HG03457 (cell line): ENCODE measurements at regions not wholly inside any gene's neighbourhood (a gene's known extent, or its start where the extent isn't known, plus 50 kb on each side); places are given as distances from the start of the nearest gene placed in this dataset.

Experiments
- ATAC-seq: cut with Tn5 transposase; IDR thresholded peaks from one replicate; pipeline ENCODE4 v1.9.1; 2021; ENCODE audit warnings: moderate number of reproducible peaks; ENCODE audit not compliant: unreplicated experiment

GRCh38 chr4:71269233-71269632 is 69.6 kb upstream of the SLC4A4 start:
- no peak for ATAC-seq

DNA sequence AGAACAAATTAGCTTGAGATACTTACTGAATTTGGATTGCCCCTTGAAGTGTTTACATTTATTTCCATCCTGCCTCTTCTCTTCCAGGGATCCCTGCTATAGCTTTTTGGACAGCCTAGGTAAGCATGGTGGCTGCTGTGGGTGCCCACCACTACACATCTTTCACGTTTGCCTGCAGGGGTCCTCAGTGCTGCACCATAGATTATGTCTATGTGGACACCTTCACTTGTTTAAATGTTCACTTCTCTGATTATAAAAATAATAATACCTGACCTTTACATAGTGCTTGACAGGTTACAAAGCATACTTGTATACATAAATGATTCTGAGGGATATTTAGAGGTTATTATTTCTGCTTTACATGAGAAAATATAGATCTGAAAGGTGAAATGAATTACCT is 67.9 kb upstream of the SLC4A4 start:
- no peak for ATAC-seq

DNA sequence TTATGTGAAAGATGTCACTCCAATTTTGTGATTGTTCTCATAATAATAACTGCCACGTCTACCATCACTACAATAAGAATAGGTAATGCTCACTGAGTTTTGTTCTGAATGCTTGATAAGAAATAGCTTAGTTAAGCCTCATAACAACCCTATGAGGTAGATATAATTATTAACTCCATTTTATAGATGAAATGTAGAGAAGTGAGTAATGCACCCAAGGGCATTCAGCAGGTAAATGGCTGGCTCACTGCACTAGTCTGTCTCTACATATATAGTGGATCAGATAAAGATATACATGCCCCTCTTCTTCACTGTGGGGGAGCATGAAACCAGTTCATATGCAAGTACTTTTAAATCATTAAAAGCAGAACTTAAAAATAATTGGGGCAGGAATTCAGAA is 65.8 kb upstream of the SLC4A4 start:
- no peak for ATAC-seq

- ATAC-seq, result no peak
These were observed 63.8 kb upstream of the SLC4A4 start for GRCh38 chr4:71275004-71275403.

DNA sequence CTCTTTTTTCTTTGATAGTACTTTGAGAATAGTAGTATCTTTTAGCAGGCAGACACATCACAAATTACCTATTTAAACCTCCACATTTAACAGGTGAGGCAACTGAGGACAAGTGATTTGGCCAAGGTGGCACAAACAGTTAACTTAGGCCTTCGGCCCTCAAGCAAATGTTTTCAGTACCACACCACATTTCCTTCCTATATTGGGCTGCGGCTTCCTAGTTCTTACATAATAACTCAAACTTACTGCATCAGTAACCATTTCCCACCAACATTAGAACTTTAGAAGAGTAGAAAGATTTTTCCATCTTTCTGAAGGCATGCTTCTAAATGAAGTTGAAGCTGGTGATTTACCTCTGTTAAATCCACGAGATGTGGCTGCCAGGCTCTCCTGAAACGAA is 63.2 kb upstream of the SLC4A4 start:
- ATAC-seq, result no peak

- ATAC-seq, result no peak
These were observed 61.5 kb upstream of the SLC4A4 start for GRCh38 chr4:71277353-71277752.

GRCh38 chr4:71283642-71284257 is 55.1 kb upstream of the SLC4A4 start:
- ATAC-seq, result no peak

DNA sequence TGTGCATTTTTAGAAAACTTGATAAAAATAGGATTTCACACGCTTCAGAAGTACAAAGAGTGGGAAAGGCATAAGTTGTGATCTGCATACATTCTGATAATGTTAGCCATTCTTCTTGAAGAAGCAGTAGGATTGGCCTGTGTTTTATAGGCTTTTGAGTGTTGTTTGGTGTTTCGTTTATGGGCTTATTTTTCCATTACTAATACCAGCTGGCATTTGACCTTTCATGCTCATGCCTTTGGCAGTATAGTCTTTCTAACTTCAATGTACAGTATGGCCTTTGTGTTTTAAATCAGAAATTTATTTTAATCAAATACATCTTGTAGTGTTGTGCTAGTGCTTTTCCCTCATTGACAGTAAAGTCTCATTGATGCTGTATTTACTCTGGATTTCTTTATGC is 51.5 kb upstream of the SLC4A4 start:
- no peak for ATAC-seq

- no peak for ATAC-seq
These were observed 49.9 kb upstream of the SLC4A4 start for GRCh38 chr4:71288875-71289274.
